Suppressor macrophage treated with lipopolysaccharide for 1 hour (primary cell): ENCODE measurements at regions not wholly inside any gene's neighbourhood (a gene's known extent, or its start where the extent isn't known, plus 50 kb on each side); places are given as distances from the start of the nearest gene placed in this dataset.
"Not testable (repeated sequence)": the region's sequence is repeated elsewhere in the genome, so short reads cannot be mapped to it uniquely, and the experiment has no call there.

Source experiments
- DNase-seq, 3 donors: peaks; one replicate each; pipeline ENCODE4 v3.0.0-alpha.2; 2020 to 2022

- DNase-seq, result peak; percentile 39 to 47 (median 43)
Observed at GRCh38 chr10:70991140-70992124, 103.1 kb upstream of the PCBD1 start.

- no peak for DNase-seq
Observed at GRCh38 chr10:70992436-70992835, 104.1 kb upstream of the PCBD1 start.

- no peak for DNase-seq
Observed at GRCh38 chr10:70993051-70993450, 104.7 kb upstream of the PCBD1 start.

GRCh38 chr10:70996549-70996948, 108.2 kb upstream of the PCBD1 start:
- DNase-seq, result no peak

GRCh38 chr10:70997236-70997635, 108.9 kb upstream of the PCBD1 start:
- no peak for DNase-seq

DNA sequence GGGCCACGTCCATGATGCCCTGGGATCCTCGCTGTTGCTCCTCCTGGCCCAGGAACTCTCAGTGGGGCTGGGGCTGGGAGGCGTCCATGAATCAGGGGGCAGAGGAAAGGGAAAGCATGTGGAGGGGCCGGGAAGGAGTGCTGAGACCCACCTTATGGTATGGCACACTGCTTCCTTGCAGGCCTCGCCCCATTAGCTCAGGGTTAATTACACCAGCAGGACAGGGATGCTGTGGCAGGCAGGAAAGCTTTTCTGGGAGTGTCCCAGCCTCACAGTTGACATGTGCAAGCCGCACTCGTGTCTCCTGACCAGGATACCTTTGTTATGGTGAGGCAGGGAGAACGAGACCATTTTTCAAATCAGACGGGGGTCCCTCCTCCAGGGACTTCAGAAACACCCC, 109.7 kb upstream of the PCBD1 start:
- DNase-seq, result no peak

DNA sequence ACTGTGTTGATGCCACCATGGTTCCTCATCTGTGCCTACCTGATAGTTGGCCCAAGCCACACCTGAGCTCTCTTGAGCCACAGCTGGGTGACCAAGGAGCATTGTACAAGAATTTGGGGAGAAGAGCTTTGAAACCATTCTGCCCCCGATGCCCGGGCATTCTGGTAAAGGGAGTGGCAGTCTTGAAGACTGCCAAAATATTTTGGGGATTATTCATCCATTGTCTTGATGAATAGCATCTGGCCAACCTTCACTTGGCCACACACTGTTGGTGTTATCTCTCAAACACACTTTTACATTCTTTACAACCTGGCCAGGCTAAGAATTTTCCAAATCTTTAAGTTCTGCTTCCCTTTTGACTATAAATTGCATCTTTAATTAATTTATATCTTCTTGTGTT, 113.1 kb upstream of the PCBD1 start:
- DNase-seq, result no peak

DNA sequence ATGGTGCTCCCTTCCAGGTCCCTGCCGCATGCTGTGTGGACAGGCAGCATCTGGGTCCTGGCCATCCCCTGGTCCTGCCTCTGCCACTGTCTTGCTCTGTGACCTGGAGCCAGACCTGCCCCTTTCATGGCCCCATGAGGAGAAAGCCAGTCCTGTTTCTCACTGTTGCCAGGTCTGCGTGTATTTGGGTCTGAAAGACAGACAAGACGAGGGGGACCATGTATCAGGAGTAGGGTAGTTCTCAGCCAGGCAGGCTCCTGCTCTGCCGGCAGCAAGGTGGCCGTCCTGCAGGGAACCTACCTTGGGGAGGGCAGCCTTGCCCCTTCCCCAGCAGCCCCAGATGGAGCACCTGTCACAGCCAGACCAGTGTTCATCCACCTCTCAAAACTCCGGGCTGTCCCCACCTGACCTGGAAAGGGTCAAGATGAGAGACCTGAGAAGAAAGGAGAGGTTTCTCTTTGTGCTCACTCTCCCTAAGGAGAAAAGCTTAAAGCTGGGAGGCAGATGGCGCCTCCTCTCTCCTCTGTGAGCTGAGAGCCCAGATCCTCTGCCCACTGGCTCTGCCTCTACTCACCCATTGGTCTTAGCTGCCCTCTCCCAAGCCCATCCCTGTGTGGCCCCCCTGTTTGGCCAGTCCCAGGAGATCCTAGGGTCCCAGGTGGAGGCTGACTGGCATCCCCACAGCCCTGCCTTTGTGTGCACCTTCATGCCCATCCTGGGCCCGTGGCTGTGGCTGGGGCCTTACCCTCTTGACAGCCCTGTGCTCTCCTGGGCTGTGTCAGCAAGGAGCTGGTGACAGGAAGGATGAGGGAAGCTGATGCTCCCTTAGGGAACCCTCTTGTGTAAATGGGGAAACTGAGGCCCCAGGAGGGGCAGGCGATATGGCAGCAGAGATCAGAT, 116.1 kb upstream of the PCBD1 start:
- DNase-seq, result no peak

DNA sequence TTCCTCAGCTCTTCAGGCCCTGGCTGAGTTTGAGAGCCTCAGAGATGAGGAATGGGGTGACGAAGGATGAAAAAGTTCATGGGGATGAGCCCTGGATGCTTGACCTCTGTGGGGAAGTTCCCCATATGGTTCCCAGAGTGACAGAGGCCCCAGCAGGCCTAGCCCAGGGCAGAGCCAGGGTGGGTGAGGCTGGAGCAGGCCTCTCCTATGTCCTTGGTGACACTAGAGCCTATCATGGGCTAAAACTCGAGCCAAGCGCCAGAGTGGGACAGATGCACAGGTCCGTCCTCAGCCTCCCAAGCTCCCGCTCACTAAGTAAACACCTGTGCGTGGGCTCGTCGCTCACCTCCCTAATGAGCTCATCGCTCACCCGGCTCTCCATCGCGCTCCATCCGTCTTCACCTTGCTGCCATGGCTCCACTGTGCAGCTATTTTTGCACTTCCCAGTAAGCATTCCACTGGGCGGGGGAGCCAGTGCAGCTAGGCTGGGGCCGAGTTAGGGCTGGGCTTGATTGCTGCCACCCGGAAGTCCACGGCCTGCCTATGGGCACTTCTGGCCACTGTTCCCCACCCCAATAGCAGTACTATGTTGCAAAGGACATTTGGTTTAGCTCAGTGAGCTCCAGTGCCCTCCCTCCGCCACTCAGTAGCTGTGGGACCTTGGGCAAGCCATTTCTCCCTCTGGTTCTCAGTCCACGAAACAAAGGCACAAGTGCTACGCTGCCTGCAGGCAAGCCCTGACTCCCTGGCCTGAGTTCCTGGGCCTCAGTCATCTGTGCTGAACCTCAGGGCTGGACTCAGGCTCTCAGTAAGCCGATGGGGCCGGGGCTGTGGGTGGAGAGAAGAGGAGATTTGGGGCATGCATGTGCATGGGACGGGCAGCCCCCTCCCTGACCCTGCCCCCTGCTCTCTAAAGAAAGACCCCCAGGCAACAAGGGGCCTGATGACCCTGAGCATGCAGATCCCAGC, 117.3 kb upstream of the PCBD1 start:
- DNase-seq, result no peak

DNA sequence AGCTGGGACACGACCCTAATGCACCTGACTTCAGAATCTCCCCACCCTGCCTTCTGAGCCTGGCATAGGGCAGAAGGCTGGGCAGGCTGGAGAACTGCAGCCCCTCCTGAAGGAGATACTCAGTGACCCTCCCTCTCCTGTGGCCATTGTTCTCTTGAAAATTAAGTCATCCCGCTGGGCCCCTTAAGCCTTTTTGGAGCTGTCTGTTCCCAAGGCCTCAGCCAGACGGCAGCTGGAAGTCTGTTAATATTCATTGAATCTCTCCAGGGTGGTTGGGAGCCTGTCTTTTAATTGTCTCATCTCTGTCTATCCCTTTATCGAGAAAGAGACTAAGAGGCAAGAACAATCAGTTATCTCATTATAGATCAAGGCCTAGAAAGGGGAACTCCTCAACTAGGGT, 118.1 kb upstream of the PCBD1 start:
- no peak for DNase-seq

DNA sequence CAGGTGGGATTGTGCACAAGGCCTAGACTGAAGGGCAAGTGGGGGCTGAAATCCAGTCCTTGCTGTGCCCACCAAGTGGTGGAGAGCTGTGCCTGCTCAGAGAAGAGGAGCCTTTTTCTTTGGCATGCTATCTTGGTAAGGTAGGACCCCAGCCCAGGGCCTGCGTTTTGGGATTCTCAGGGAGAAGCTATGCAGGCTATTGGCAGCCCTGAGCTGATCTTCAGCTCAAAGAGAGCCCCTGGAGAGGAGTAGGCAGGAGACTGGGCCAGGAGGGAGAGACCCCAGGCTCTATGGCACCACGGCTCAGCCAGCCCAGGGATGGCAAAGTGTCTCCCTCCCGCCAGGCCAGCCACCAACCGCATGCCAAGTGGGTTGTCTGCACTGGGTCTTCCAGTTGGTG, 119.2 kb upstream of the PCBD1 start:
- DNase-seq, result no peak

- no peak for DNase-seq
Observed at GRCh38 chr10:71008150-71008549, 119.8 kb upstream of the PCBD1 start.

GRCh38 chr10:71009126-71009525, 120.8 kb upstream of the PCBD1 start:
- DNase-seq, result no peak

GRCh38 chr10:71010730-71011129, 122.4 kb upstream of the PCBD1 start:
- DNase-seq, result no peak

GRCh38 chr10:71011141-71011540, 122.8 kb upstream of the PCBD1 start:
- no peak for DNase-seq

DNA sequence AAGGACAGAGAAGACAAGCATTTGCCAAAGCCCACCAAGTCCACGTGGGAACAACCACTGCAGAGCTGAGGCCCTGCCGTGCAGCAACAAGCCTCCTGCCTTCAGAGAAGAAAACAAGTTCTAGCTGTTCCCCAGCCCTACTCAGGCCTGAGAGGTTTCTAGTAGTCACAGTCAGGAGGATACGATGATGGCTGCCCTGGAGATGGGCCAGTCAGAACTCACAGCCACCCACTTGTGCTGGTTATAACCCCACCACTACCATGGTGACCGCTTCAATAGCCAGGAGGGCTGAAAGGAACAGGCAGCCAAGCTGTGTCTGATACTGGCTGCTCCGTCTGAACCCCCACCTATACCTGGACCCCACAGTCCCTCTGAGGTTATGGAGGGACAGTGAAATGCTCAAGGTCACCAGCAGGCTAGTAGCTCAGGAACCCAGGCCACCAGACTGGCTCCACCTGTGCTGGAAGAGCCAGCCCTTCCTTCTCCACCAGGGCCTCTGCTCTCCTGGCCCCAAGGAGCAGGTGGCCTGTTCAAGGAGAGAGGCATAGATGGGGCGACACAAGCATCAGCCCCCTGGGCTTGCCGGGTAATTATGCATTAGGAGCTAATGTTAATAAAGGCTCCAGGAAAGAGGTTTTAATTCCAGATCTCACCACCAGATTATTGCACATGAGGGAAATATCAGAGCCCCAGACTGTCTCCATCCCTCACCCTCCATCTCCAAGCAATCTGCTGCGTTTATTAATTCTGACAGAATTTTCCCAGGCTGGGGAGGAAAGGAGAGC, 125.8 kb upstream of the PCBD1 start:
- DNase-seq, result no peak

DNA sequence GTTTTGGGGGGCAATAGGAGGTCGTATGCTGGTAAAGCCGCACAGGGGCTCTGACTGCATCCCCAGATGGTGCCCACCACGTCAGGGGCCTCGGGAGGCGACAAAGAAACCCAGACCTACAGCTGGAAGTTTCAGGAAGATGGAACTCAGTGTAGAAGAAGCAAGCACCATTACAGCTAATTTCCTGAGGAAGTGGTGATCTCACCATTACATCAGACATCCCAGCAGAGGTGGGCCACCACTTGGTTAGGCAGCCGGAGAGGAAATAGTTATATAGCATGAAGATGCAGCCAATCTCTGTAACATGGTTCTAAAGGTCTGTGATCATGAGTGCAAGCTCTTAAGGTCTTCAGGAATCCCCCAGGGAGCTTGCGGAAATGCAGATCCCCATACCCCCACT, 127.3 kb upstream of the PCBD1 start:
- DNase-seq, result peak; percentile 56 to 70 (median 67)

GRCh38 chr10:71020061-71020460, 131.7 kb upstream of the PCBD1 start:
- not testable (repeated sequence) for DNase-seq

DNA sequence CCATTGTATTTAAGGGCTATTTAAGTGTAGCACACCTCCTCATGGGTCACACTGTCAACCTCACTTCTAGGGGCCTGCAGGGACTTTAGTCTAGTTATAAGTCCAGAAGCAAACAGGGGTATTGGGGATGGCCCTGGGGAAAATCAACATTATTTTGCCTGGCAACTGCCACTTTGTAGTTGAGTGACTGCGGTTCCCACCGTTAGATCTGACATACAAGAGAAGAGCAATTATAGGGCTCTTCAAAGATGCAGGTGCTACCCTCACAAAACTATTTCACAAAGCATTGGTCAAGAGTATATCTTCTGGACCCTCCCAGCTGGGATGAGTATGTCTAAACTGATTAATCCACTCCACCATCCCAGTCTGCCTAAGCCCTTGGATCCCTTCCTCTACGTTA, 133.0 kb upstream of the PCBD1 start:
- no peak for DNase-seq

DNA sequence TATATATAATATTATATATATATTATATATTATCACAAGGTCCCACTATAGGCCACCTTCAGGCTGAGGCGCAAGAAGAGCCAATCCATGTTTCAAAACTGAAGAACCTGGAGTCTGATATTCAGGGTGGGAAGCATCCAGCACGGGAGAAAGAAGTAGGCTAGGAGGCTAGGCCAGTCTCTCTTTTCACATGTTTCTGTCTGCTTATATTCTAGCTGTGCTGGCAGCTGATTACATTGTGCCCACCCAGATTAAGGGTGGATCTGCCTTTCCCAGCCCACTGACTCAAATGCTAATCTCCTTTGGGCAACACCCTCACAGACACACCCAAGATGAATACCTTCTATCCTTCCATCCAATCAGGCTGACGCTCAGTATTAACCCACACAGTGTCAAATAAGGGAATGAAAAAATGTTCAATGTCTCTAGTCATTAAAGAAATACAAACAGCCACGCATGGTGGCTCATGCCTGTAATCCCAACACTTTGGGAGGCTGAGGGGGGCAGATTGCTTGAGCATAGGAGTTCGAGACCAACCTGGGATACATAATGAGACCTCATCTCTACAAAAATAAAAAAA, 135.4 kb upstream of the PCBD1 start:
- no peak for DNase-seq

DNA sequence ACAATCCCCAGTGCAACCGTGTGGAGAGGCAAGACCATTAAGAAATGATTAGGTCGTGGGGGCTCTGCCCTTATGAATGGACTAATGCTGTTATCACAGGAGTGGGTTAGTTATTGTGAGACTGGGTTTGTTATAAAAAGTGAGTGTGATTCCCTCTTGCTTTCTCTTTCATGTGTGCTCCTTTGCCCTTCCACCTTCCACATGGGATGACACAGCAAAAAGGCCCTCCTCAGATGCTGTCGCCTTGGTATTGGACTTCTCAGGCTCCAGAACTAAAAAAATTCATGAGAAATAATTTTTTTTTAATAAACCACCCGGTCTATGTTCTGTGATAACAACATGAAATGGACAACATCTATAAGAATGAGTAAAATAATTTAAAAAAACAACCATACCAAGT, 136.1 kb upstream of the PCBD1 start:
- DNase-seq, result no peak
